Left renal pelvis (tissue), 4 donors: ENCODE measurements at regions not wholly inside any gene's neighbourhood (a gene's known extent, or its start where the extent isn't known, plus 50 kb on each side); places are given as distances from the start of the nearest gene placed in this dataset.

Source experiments
- DNase-seq, 4 donors: peaks; one replicate each; pipeline ENCODE4 v3.0.0-alpha.2; 2013; ENCODE audit warnings: low read depth in 4 of 4, low spot score in 3 of 4

- no peak for DNase-seq
Measured at GRCh38 chr13:106063591-106064313, 471.7 kb downstream of the EFNB2 start.

- peak in 1 of 4 donors; percentile 35 for DNase-seq
Measured at GRCh38 chr13:106061781-106062180, 473.7 kb downstream of the EFNB2 start.

GRCh38 chr13:106056851-106057250 lies 478.6 kb downstream of the EFNB2 start:
- no peak for DNase-seq

- DNase-seq: no peak
Measured at GRCh38 chr13:106052200-106052767, 483.2 kb downstream of the EFNB2 start.

- DNase-seq: no peak
Measured at GRCh38 chr13:106049171-106049570, 486.3 kb downstream of the EFNB2 start.

- no peak for DNase-seq
Measured at GRCh38 chr13:106048386-106048785, 487.1 kb downstream of the EFNB2 start.

- no peak for DNase-seq
Measured at GRCh38 chr13:106047859-106048258, 487.6 kb downstream of the EFNB2 start.

- peak; percentile 42 to 70 (median 56) for DNase-seq
Measured at GRCh38 chr13:106042996-106043581, 492.4 kb downstream of the EFNB2 start.

GRCh38 chr13:106041445-106041844 lies 494.0 kb downstream of the EFNB2 start:
- no peak for DNase-seq

- DNase-seq: no peak
Measured at GRCh38 chr13:106038752-106039151, 496.7 kb downstream of the EFNB2 start.

GRCh38 chr13:106036870-106037269 lies 498.6 kb downstream of the EFNB2 start:
- no peak for DNase-seq

GRCh38 chr13:106034201-106034600 lies 501.3 kb downstream of the EFNB2 start:
- DNase-seq: no peak

- no peak for DNase-seq
Measured at GRCh38 chr13:106033659-106034058, 501.8 kb downstream of the EFNB2 start.

- no peak for DNase-seq
Measured at GRCh38 chr13:106032441-106032840, 503.0 kb downstream of the EFNB2 start.

- DNase-seq: no peak
Measured at GRCh38 chr13:106029676-106030290, 505.7 kb downstream of the EFNB2 start.

GRCh38 chr13:106028911-106029310 lies 506.6 kb downstream of the EFNB2 start:
- no peak for DNase-seq

- no peak for DNase-seq
Measured at GRCh38 chr13:106011600-106011999, 523.9 kb downstream of the EFNB2 start.

- DNase-seq: no peak
Measured at GRCh38 chr13:106010836-106011235, 524.6 kb downstream of the EFNB2 start.

GRCh38 chr13:106008540-106008939 lies 526.9 kb downstream of the EFNB2 start:
- no peak for DNase-seq

- DNase-seq: no peak
Measured at GRCh38 chr13:106007156-106007555, 528.3 kb downstream of the EFNB2 start.

GRCh38 chr13:106003651-106004050 lies 531.8 kb downstream of the EFNB2 start:
- DNase-seq: no peak

GRCh38 chr13:106001443-106001842 lies 534.0 kb downstream of the EFNB2 start:
- no peak for DNase-seq
